Body of pancreas (tissue), 4 donors: ENCODE measurements at regions not wholly inside any gene's neighbourhood (a gene's known extent, or its start where the extent isn't known, plus 50 kb on each side); places are given as distances from the start of the nearest gene placed in this dataset.

Source experiments
- POLR2A ChIP-seq, 3 donors: fragments of 450-650 bp; IDR thresholded peaks; one replicate each; pipeline ENCODE4 v1.6.1; 2016; ENCODE audit warnings: antibody characterized with exemption in 3 of 3, mild to moderate bottlenecking in 2 of 3
- TF ChIP-seq, protein P1 (sequence below), 7 experiments: fragments of 450-650 bp in 4 of 7; fragments of 200-600 bp in 3 of 7; sonication (generic) in 3 of 7; IDR thresholded peaks; one replicate each; pipeline ENCODE4 v1.5.1; 2016 to 2019; ENCODE audit warnings: antibody characterized with exemption in 7 of 7

DNA sequence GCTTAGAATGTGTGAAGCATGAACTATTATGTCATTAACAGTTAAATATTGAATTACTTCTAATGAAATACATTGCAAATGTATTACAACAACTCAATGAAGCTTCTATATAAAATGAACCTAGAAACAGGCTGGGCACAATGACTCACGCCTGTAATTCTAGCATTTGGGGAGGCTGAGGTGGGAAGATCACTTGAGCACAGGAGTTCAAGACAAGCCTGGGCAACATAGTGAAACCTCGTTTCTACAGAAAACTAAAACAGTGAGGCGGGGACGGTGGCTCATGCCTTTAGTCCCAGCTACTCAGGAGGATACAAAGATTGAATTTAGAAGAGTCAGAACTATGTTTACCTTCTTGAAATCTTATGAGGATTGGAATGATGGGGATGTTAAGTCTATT is 505.1 kb downstream of the SLITRK5 start:
- TF ChIP-seq, protein P1, sequence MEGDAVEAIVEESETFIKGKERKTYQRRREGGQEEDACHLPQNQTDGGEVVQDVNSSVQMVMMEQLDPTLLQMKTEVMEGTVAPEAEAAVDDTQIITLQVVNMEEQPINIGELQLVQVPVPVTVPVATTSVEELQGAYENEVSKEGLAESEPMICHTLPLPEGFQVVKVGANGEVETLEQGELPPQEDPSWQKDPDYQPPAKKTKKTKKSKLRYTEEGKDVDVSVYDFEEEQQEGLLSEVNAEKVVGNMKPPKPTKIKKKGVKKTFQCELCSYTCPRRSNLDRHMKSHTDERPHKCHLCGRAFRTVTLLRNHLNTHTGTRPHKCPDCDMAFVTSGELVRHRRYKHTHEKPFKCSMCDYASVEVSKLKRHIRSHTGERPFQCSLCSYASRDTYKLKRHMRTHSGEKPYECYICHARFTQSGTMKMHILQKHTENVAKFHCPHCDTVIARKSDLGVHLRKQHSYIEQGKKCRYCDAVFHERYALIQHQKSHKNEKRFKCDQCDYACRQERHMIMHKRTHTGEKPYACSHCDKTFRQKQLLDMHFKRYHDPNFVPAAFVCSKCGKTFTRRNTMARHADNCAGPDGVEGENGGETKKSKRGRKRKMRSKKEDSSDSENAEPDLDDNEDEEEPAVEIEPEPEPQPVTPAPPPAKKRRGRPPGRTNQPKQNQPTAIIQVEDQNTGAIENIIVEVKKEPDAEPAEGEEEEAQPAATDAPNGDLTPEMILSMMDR (IDR thresholded peaks at IDR 0.05): no peak
- TF ChIP-seq POLR2A (IDR thresholded peaks at IDR 0.05): no peak
